PC-9 (cell line): ENCODE measurements at regions not wholly inside any gene's neighbourhood (a gene's known extent, or its start where the extent isn't known, plus 50 kb on each side); places are given as distances from the start of the nearest gene placed in this dataset.

Experiments
- EZH2 ChIP-seq: fragments of 200-600 bp; sonication (generic); IDR thresholded peaks from 2 replicates; pipeline ENCODE4 v1.8.0; 2017; ENCODE audit warnings: antibody characterized with exemption, low read depth
- TF ChIP-seq, protein P1 (sequence below): fragments of 200-600 bp; sonication (generic); conservative IDR thresholded peaks from 2 replicates; pipeline ENCODE4 v1.6.1; 2017; ENCODE audit warnings: mixed run types, antibody characterized with exemption, mild to moderate bottlenecking, moderate library complexity

- TF ChIP-seq, protein P1, sequence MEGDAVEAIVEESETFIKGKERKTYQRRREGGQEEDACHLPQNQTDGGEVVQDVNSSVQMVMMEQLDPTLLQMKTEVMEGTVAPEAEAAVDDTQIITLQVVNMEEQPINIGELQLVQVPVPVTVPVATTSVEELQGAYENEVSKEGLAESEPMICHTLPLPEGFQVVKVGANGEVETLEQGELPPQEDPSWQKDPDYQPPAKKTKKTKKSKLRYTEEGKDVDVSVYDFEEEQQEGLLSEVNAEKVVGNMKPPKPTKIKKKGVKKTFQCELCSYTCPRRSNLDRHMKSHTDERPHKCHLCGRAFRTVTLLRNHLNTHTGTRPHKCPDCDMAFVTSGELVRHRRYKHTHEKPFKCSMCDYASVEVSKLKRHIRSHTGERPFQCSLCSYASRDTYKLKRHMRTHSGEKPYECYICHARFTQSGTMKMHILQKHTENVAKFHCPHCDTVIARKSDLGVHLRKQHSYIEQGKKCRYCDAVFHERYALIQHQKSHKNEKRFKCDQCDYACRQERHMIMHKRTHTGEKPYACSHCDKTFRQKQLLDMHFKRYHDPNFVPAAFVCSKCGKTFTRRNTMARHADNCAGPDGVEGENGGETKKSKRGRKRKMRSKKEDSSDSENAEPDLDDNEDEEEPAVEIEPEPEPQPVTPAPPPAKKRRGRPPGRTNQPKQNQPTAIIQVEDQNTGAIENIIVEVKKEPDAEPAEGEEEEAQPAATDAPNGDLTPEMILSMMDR, result no peak
- TF ChIP-seq EZH2, result no peak
These were observed 97.0 kb upstream of the MAN1A1 start for GRCh38 chr6:119446609-119447008.
